Heart right ventricle (tissue), 16 donors: ENCODE measurements at regions not wholly inside any gene's neighbourhood (a gene's known extent, or its start where the extent isn't known, plus 50 kb on each side); places are given as distances from the start of the nearest gene placed in this dataset.

Source experiments
- ATAC-seq, 8 donors: fragments of 200-7000 bp; cut with Tn5 transposase; one replicate each; pipeline ENCODE4 v1.9.1; 2020; ENCODE audit warnings: mild to moderate bottlenecking in 8 of 8, moderate library complexity in 8 of 8, moderate number of reproducible peaks in 1 of 8
- DNase-seq, 2 donors: peaks; one replicate each; pipeline ENCODE4 v3.0.0-alpha.2; 2020
- H3K27ac ChIP-seq, 10 donors: fragments of 200-600 bp; sonication (generic) in 2 of 10; one replicate each; pipeline versions ENCODE4 v1.5.0 to v1.8.0; 2020 to 2022; ENCODE audit warnings: mild to moderate bottlenecking in 3 of 10
- H3K27me3 ChIP-seq, 7 donors: fragments of 200-600 bp; one replicate each; pipeline ENCODE4 v1.8.0; 2021 to 2022; ENCODE audit warnings: mild to moderate bottlenecking in 2 of 7
- H3K36me3 ChIP-seq, 9 donors: fragments of 200-600 bp; sonication (generic) in 1 of 9; one replicate each; pipeline versions ENCODE4 v1.5.0 to v1.8.0; 2020 to 2022; ENCODE audit warnings: mild to moderate bottlenecking in 2 of 9
- H3K4me1 ChIP-seq, 9 donors: fragments of 200-600 bp; sonication (generic) in 1 of 9; one replicate each; pipeline versions ENCODE4 v1.5.0 to v1.8.0; 2020 to 2022; ENCODE audit warnings: mild to moderate bottlenecking in 4 of 9
- H3K4me3 ChIP-seq, 10 donors: fragments of 200-600 bp; sonication (generic) in 2 of 10; one replicate each; pipeline versions ENCODE4 v1.5.0 to v1.8.0; 2020 to 2022; ENCODE audit warnings: mild to moderate bottlenecking in 7 of 10, moderate library complexity in 2 of 10
- H3K9me3 ChIP-seq, 11 donors: fragments of 200-600 bp in 10 of 11; sonication (generic) in 2 of 11; one replicate each; pipeline versions ENCODE4 v1.5.0 to v1.8.0; 2013 to 2022; ENCODE audit warnings: mild to moderate bottlenecking in 2 of 11, control low read depth in 1 of 11, moderate library complexity in 1 of 11
- WGBS, 2 donors: extraction: QIAGEN DNeasy Blood & Tissue Kit; methylation state at CpG; one replicate each; pipeline ENCODE4 v1.1.7; 2013; ENCODE audit warnings: inconsistent platforms in 1 of 2; 5-methylcytosine and 5-hydroxymethylcytosine counted together
- intact Hi-C, 10 donors: fragments of 100-400 bp; cut with DNase I; formaldehyde crosslinking; loops; one replicate each; pipeline versions ENCODE4 v1.11.1 to v1.14.2; 2022
- TF ChIP-seq, protein P1 (sequence below), 9 donors: fragments of 200-600 bp; sonication (generic) in 2 of 9; IDR thresholded peaks; one replicate each; pipeline versions ENCODE4 v1.5.0 to v1.8.0; 2021 to 2022; ENCODE audit warnings: antibody characterized with exemption in 9 of 9, mild to moderate bottlenecking in 5 of 9, moderate library complexity in 1 of 9
- donor health status: Arrhythmogenic right ventricular cardiomyopathy.
- donor health status: ischemic (EF 13 %, LVEDD 7.1; RV severe dilation, severe dysfunction).
- donor health status: healthy with polysubstance abuse.
- donor health status: DM: no; HTN: yes; CAD: no.
- donor health status: DM: no; HTN: no; CAD: no.
- donor health status: ischemic (EF 25% LVEDD 6.9; RV normal size, moderate dysfunction).
- donor health status: ischemic (EF 25% LVEDD 5.7; RV mildly dilated, moderate dysfunction).
- donor health status: healthy.
- donor health status: DM: yes; HTN: yes; CAD: no.
- donor health status: Ischemic cardiomyopathy.
- donor health status: ischemic (EF 35%, LVEDD 5.7; RV mildly dilated, moderate dysfunction).
- donor health status: nonischemic (EF 11% LVEDD 7.7; RV severe dilation, severe dysfunction).
- donor health status: DM: yes; HTN: yes; CAD: no.
- donor health status: PGD.
- donor health status: ischemic (EF 29% LVEDD 5.4; RV normal size, mild dysfunction).
- donor health status: nonischemic (EF 23%, LVEDD 6.1; RV moderate dilation, normal function).

DNA sequence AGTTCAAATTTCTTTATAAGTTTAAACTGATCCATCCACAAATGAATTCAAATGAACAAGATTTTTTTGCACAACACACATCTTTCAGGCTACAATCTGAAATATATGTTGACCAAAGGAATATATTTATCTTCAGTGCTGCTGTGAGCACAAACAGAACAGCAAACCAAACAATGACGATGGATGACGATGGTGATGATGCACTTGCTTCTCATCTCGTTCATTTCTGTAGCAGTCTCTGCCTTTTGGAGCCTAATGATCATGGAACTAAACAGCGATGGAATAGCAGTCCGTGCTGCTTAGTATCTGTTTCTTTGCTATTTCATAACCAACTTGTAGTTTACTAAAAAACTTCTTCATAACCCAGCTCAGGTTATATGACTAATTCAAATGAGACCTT is 220.7 kb upstream of the BLID start:
- ATAC-seq (no peak), DNase-seq (no peak)
- H3K4me1 ChIP-seq = peaks cover 4 to 35% (median 18%) of the 10 kb centered on the region in 9 donors
- H3K4me3 ChIP-seq = no peak overlapping the region
- TF ChIP-seq, protein P1, sequence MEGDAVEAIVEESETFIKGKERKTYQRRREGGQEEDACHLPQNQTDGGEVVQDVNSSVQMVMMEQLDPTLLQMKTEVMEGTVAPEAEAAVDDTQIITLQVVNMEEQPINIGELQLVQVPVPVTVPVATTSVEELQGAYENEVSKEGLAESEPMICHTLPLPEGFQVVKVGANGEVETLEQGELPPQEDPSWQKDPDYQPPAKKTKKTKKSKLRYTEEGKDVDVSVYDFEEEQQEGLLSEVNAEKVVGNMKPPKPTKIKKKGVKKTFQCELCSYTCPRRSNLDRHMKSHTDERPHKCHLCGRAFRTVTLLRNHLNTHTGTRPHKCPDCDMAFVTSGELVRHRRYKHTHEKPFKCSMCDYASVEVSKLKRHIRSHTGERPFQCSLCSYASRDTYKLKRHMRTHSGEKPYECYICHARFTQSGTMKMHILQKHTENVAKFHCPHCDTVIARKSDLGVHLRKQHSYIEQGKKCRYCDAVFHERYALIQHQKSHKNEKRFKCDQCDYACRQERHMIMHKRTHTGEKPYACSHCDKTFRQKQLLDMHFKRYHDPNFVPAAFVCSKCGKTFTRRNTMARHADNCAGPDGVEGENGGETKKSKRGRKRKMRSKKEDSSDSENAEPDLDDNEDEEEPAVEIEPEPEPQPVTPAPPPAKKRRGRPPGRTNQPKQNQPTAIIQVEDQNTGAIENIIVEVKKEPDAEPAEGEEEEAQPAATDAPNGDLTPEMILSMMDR (IDR thresholded peaks at IDR 0.05) = no peak
- peak overlapping the region in 3 of 10 donors; percentile 1 to 43 (median 4) for H3K27ac ChIP-seq
- H3K36me3 ChIP-seq = no peaks in the 10 kb centered on the region
- 82 to 83% methylated on average over 5 of the region's 5 CpGs for WGBS, 2 donors
- no peaks in the 10 kb centered on the region for H3K27me3 ChIP-seq
- H3K9me3 ChIP-seq = no peaks in the 10 kb centered on the region
- intact Hi-C loops = no loop called here

DNA sequence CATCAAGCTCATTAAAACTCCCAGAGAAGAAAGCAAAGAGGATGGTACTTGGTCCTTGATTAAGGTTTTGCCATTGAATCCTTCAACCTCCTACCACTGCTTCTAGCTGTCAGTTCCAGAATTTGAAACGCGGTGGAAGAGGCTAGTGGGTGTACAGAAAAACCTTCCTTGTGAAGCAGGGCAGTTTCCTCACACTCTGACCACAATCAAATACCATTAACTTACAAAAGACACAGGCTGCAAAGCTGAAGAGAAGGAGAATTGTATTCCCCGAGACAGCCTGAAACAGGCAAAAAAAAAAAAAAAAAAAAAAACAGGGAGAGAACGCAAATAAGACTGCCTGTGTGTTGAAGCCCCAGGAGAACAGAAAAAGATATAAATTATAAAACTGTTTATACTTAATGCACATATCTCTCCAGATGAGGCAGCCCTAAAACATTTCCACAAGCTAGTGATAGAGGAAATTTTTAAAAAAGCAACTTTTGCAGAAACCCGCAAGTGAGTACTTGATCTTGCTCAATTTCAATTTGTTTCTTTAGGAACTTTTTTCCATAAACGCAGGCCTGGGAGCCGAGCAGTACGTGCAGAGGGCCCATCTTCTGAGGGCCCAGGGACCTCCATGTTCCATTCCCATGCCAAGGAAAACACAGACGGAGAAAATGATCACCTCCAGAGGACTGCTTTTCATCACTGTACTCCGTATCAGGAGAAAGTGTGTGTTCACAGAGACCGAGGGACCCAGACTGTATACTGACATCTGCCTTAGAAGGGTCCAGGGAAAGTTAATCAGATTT is 218.7 kb upstream of the BLID start:
- Histone ChIP-seq H3K27me3 (no peaks in the 10 kb centered on the region), H3K27ac (peak overlapping the region in 5 of 10 donors; percentile 4 to 68 (median 37)), H3K36me3 (no peaks in the 10 kb centered on the region), H3K9me3 (no peaks in the 10 kb centered on the region), H3K4me3 (no peak overlapping the region), H3K4me1 (peaks cover 4 to 32% (median 23%) of the 10 kb centered on the region in 9 donors)
- TF ChIP-seq, protein P1 (IDR thresholded peaks at IDR 0.05) = no peak
- peak in 3 of 8 donors; percentile 46 to 66 (median 47) for ATAC-seq
- intact Hi-C loops = no loop called here
- DNase-seq = no peak
- 70 to 71% methylated on average over 11 of the region's 11 CpGs for WGBS, 2 donors

DNA sequence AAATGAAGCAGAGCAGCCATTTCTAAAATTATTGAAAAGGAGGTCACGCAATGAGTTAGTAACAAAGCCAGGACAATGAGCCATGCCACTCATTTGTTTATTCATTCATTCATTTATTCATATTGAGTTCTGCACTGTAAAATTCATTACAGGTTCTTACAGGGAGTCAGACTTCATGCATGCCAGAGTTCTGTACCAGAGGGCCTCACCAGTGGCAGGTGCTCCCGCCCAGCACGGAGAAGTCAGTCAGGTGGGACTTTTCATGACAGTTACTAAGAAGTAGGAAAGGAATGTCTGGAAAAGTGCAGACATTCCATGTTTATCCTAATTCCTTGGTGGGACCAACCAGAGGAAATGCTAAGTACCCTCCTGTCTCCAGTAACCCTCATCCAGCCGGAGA is 217.5 kb upstream of the BLID start:
- Histone ChIP-seq H3K27me3 (no peaks in the 10 kb centered on the region), H3K9me3 (no peaks in the 10 kb centered on the region), H3K27ac (no peak overlapping the region), H3K4me1 (peaks cover 0 to 27% (median 16%) of the 10 kb centered on the region in 9 donors), H3K4me3 (no peak overlapping the region), H3K36me3 (no peaks in the 10 kb centered on the region)
- ATAC-seq = no peak
- no peak for DNase-seq
- WGBS, 2 donors = 97 to 98% methylated on average over 4 of the region's 4 CpGs
- TF ChIP-seq, protein P1 (IDR thresholded peaks at IDR 0.05) = no peak
- intact Hi-C loops = no loop called here

DNA sequence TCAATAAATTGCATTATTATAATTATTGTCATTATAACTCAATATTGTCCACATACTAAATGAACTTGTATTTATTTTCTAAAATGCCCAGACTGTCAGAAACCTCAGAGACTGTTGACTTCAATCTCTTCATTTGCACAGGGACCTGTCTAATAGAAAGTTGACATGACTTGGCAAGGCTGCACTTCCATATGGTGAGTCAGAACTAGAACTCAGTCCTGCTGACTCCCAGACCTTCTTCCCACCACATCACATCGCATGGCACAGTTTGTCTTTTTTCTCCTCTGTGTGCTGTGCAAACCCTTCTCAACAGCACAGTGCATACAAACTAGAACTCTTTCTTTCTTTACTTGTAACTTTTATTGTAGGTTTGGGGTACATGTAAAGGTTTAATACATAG is 215.1 kb upstream of the BLID start:
- H3K4me1 ChIP-seq = peaks cover 0 to 17% (median 5%) of the 10 kb centered on the region in 9 donors
- DNase-seq = no peak
- intact Hi-C loops = no loop called here
- no peaks in the 10 kb centered on the region for H3K9me3 ChIP-seq
- ATAC-seq = peak in 1 of 8 donors; percentile 29
- 81 to 84% methylated on average over 1 of the region's 1 CpG for WGBS, 2 donors
- no peak overlapping the region for H3K27ac ChIP-seq
- H3K36me3 ChIP-seq = no peaks in the 10 kb centered on the region
- TF ChIP-seq, protein P1 (IDR thresholded peaks at IDR 0.05) = no peak
- no peaks in the 10 kb centered on the region for H3K27me3 ChIP-seq
- H3K4me3 ChIP-seq = no peak overlapping the region
